Inflammatory macrophage (primary cell): ENCODE measurements at regions not wholly inside any gene's neighbourhood (a gene's known extent, or its start where the extent isn't known, plus 50 kb on each side); places are given as distances from the start of the nearest gene placed in this dataset.

Source experiments
- DNase-seq, 2 donors: peaks; one replicate each; pipeline ENCODE4 v3.0.0-alpha.2; 2020 to 2022

GRCh38 chr5:54644226-54644625, 126.7 kb downstream of the SNX18 start:
- DNase-seq = no peak

GRCh38 chr5:54643685-54644106, 126.1 kb downstream of the SNX18 start:
- DNase-seq = peak; percentile 33 to 59

- DNase-seq = no peak
Observed at GRCh38 chr5:54639621-54640020, 122.1 kb downstream of the SNX18 start.

- no peak for DNase-seq
Observed at GRCh38 chr5:54638106-54638505, 120.5 kb downstream of the SNX18 start.

- no peak for DNase-seq
Observed at GRCh38 chr5:54637654-54638053, 120.1 kb downstream of the SNX18 start.

GRCh38 chr5:54634089-54634488, 116.5 kb downstream of the SNX18 start:
- DNase-seq = no peak

GRCh38 chr5:54632131-54632701, 114.7 kb downstream of the SNX18 start:
- no peak for DNase-seq

- no peak for DNase-seq
Observed at GRCh38 chr5:54630738-54631359, 113.3 kb downstream of the SNX18 start.

- DNase-seq = no peak
Observed at GRCh38 chr5:54629115-54629514, 111.6 kb downstream of the SNX18 start.

- DNase-seq = no peak
Observed at GRCh38 chr5:54628050-54628449, 110.5 kb downstream of the SNX18 start.

- no peak for DNase-seq
Observed at GRCh38 chr5:54626407-54626806, 108.8 kb downstream of the SNX18 start.

GRCh38 chr5:54624805-54625568, 107.4 kb downstream of the SNX18 start:
- no peak for DNase-seq

- no peak for DNase-seq
Observed at GRCh38 chr5:54621709-54622108, 104.2 kb downstream of the SNX18 start.

GRCh38 chr5:54621048-54621447, 103.5 kb downstream of the SNX18 start:
- no peak for DNase-seq

- DNase-seq = peak; percentile 56 to 70
Observed at GRCh38 chr5:54620141-54620933, 102.8 kb downstream of the SNX18 start.

GRCh38 chr5:54619731-54620130, 102.2 kb downstream of the SNX18 start:
- no peak for DNase-seq

- DNase-seq = no peak
Observed at GRCh38 chr5:54616518-54617220, 99.1 kb downstream of the SNX18 start.

- peak; percentile 93 to 94 for DNase-seq
Observed at GRCh38 chr5:54616031-54616430, 98.5 kb downstream of the SNX18 start.

- DNase-seq = peak in 1 of 2 donors; percentile 30
Observed at GRCh38 chr5:54615381-54615780, 97.8 kb downstream of the SNX18 start.

GRCh38 chr5:54612711-54613110, 95.2 kb downstream of the SNX18 start:
- no peak for DNase-seq

GRCh38 chr5:54611290-54611951, 93.9 kb downstream of the SNX18 start:
- DNase-seq = peak; percentile 26 to 45
